ENCODE measurements at regions not wholly inside any gene's neighbourhood (a gene's known extent, or its start where the extent isn't known, plus 50 kb on each side); places are given as distances from the start of the nearest gene placed in this dataset.

GRCh38 chr7:19455623-19456022 is 253.2 kb downstream of the POLR1F start:
- TF ChIP-seq CTCF (IDR thresholded peaks at IDR 0.05) (no peak), ZNF416 (CRISPR knock-in tag; IDR thresholded peaks at IDR 0.05) (no peak), MYBL2 (CRISPR knock-in tag; IDR thresholded peaks at IDR 0.05) (no peak)
